ENCODE measurements at regions not wholly inside any gene's neighbourhood (a gene's known extent, or its start where the extent isn't known, plus 50 kb on each side); places are given as distances from the start of the nearest gene placed in this dataset.
"Not testable (repeated sequence)": the region's sequence is repeated elsewhere in the genome, so short reads cannot be mapped to it uniquely, and the experiment has no call there.

- Mint-ChIP-seq H3K4me3 (no peak overlapping the region), H3K27ac (no peak overlapping the region), H3K36me3 (no peaks in the 10 kb centered on the region), H3K27me3 (no peaks in the 10 kb centered on the region), H3K4me1 (no peaks in the 10 kb centered on the region), H3K9me3 (peaks cover 4% of the 10 kb centered on the region)
- no peak for DNase-seq
- CTCF ChIA-PET: no interaction called here
These were observed 221.3 kb upstream of the TRPC4 start for GRCh38 chr13:38090913-38091312.

- no peak overlapping the region for H3K27ac Mint-ChIP-seq
- no peaks in the 10 kb centered on the region for H3K36me3 Mint-ChIP-seq
- CTCF ChIA-PET: no interaction called here
- no peak overlapping the region for H3K4me3 Mint-ChIP-seq
- no peak for DNase-seq
- no peaks in the 10 kb centered on the region for H3K4me1 Mint-ChIP-seq
- no peaks in the 10 kb centered on the region for H3K27me3 Mint-ChIP-seq
- peaks cover 15% of the 10 kb centered on the region for H3K9me3 Mint-ChIP-seq
These were observed 217.1 kb upstream of the TRPC4 start for GRCh38 chr13:38086721-38087120.

- H3K4me1 Mint-ChIP-seq: no peaks in the 10 kb centered on the region
- peaks cover 16% of the 10 kb centered on the region for H3K9me3 Mint-ChIP-seq
- H3K27me3 Mint-ChIP-seq: no peaks in the 10 kb centered on the region
- CTCF ChIA-PET: no interaction called here
- H3K36me3 Mint-ChIP-seq: no peaks in the 10 kb centered on the region
- no peak for DNase-seq
- no peak overlapping the region for H3K27ac Mint-ChIP-seq
- H3K4me3 Mint-ChIP-seq: no peak overlapping the region
These were observed 216.4 kb upstream of the TRPC4 start for GRCh38 chr13:38086013-38086412.

- Mint-ChIP-seq H3K4me3 (no peak overlapping the region), H3K9me3 (no peaks in the 10 kb centered on the region), H3K27ac (no peak overlapping the region), H3K36me3 (no peaks in the 10 kb centered on the region), H3K4me1 (no peaks in the 10 kb centered on the region), H3K27me3 (no peaks in the 10 kb centered on the region)
- DNase-seq: no peak
- CTCF ChIA-PET: no interaction called here
These were observed 204.4 kb upstream of the TRPC4 start for GRCh38 chr13:38073931-38074330.

- no peaks in the 10 kb centered on the region for H3K36me3 Mint-ChIP-seq
- no peak for DNase-seq
- CTCF ChIA-PET: no interaction called here
- no peaks in the 10 kb centered on the region for H3K4me1 Mint-ChIP-seq
- no peaks in the 10 kb centered on the region for H3K27me3 Mint-ChIP-seq
- no peak overlapping the region for H3K4me3 Mint-ChIP-seq
- peaks cover 5% of the 10 kb centered on the region for H3K9me3 Mint-ChIP-seq
- no peak overlapping the region for H3K27ac Mint-ChIP-seq
These were observed 203.1 kb upstream of the TRPC4 start for GRCh38 chr13:38072696-38073095.

- H3K4me1 Mint-ChIP-seq, H3K4me3 Mint-ChIP-seq, DNase-seq, H3K27me3 Mint-ChIP-seq, CTCF ChIA-PET, H3K36me3 Mint-ChIP-seq, H3K27ac Mint-ChIP-seq: not testable (repeated sequence)
- peaks cover 12% of the 10 kb centered on the region for H3K9me3 Mint-ChIP-seq
These were observed 201.8 kb upstream of the TRPC4 start for GRCh38 chr13:38071340-38071739.

GRCh38 chr13:38053896-38054295 is 184.3 kb upstream of the TRPC4 start:
- H3K36me3 Mint-ChIP-seq: no peaks in the 10 kb centered on the region
- H3K27ac Mint-ChIP-seq: no peak overlapping the region
- CTCF ChIA-PET: no interaction called here
- no peaks in the 10 kb centered on the region for H3K27me3 Mint-ChIP-seq
- H3K9me3 Mint-ChIP-seq: no peaks in the 10 kb centered on the region
- H3K4me1 Mint-ChIP-seq: no peaks in the 10 kb centered on the region
- no peak for DNase-seq
- H3K4me3 Mint-ChIP-seq: no peak overlapping the region

- DNase-seq: no peak
- Mint-ChIP-seq H3K4me3 (no peak overlapping the region), H3K9me3 (peaks cover 11% of the 10 kb centered on the region), H3K4me1 (no peaks in the 10 kb centered on the region), H3K36me3 (no peaks in the 10 kb centered on the region), H3K27ac (no peak overlapping the region), H3K27me3 (no peaks in the 10 kb centered on the region)
- CTCF ChIA-PET: interaction anchor here (1.8 kb wide), 1 partner anchor 11 kb away, joined by 4 read pairs; no protein-coding TSS in a partner anchor
These were observed 176.4 kb upstream of the TRPC4 start for GRCh38 chr13:38046049-38046376.

- no peak for DNase-seq
- H3K27ac Mint-ChIP-seq: no peak overlapping the region
These were observed 175.9 kb upstream of the TRPC4 start for GRCh38 chr13:38045278-38046048.

GRCh38 chr13:38044067-38044466 is 174.5 kb upstream of the TRPC4 start:
- Mint-ChIP-seq H3K27ac (no peak overlapping the region), H3K4me1 (no peaks in the 10 kb centered on the region), H3K27me3 (no peaks in the 10 kb centered on the region), H3K4me3 (no peak overlapping the region), H3K36me3 (no peaks in the 10 kb centered on the region), H3K9me3 (peaks cover 13% of the 10 kb centered on the region)
- no peak for DNase-seq
- CTCF ChIA-PET: no interaction called here

More at GRCh38 chr13:38045278-38046048, 175.9 kb upstream of the TRPC4 start:
- H3K36me3 Mint-ChIP-seq: no peaks in the 10 kb centered on the region
- peaks cover 13% of the 10 kb centered on the region for H3K9me3 Mint-ChIP-seq
- H3K27me3 Mint-ChIP-seq: no peaks in the 10 kb centered on the region
- no peaks in the 10 kb centered on the region for H3K4me1 Mint-ChIP-seq
- no peak overlapping the region for H3K4me3 Mint-ChIP-seq
- CTCF ChIA-PET: interaction anchor here (1.8 kb wide), 1 partner anchor 12 kb away, joined by 4 read pairs; no protein-coding TSS in a partner anchor

- CTCF ChIA-PET: no interaction called here
These were observed 173.2 kb upstream of the TRPC4 start for GRCh38 chr13:38042771-38043170.

GRCh38 chr13:38024431-38024830 is 154.9 kb upstream of the TRPC4 start:
- no peak overlapping the region for H3K27ac Mint-ChIP-seq
- CTCF ChIA-PET: no interaction called here
- DNase-seq: no peak
- no peaks in the 10 kb centered on the region for H3K4me1 Mint-ChIP-seq
- no peak overlapping the region for H3K4me3 Mint-ChIP-seq
- H3K36me3 Mint-ChIP-seq: no peaks in the 10 kb centered on the region
- H3K9me3 Mint-ChIP-seq: peaks cover 8% of the 10 kb centered on the region
- H3K27me3 Mint-ChIP-seq: no peaks in the 10 kb centered on the region

More at GRCh38 chr13:38042771-38043170, 173.2 kb upstream of the TRPC4 start:
- H3K27me3 Mint-ChIP-seq: no peaks in the 10 kb centered on the region
- DNase-seq: no peak
- H3K36me3 Mint-ChIP-seq: no peaks in the 10 kb centered on the region
- H3K4me1 Mint-ChIP-seq: no peaks in the 10 kb centered on the region
- H3K27ac Mint-ChIP-seq: no peak overlapping the region
- peaks cover 13% of the 10 kb centered on the region for H3K9me3 Mint-ChIP-seq
- H3K4me3 Mint-ChIP-seq: no peak overlapping the region

GRCh38 chr13:38017320-38017719 is 147.7 kb upstream of the TRPC4 start:
- H3K27ac Mint-ChIP-seq: no peak overlapping the region
- no peaks in the 10 kb centered on the region for H3K4me1 Mint-ChIP-seq
- DNase-seq: no peak
- no peaks in the 10 kb centered on the region for H3K36me3 Mint-ChIP-seq
- peaks cover 12% of the 10 kb centered on the region for H3K9me3 Mint-ChIP-seq
- no peaks in the 10 kb centered on the region for H3K27me3 Mint-ChIP-seq
- CTCF ChIA-PET: no interaction called here
- H3K4me3 Mint-ChIP-seq: no peak overlapping the region

GRCh38 chr13:38013676-38014075 is 144.1 kb upstream of the TRPC4 start:
- H3K4me1 Mint-ChIP-seq: no peaks in the 10 kb centered on the region
- no peak overlapping the region for H3K4me3 Mint-ChIP-seq
- CTCF ChIA-PET: no interaction called here
- no peak overlapping the region for H3K27ac Mint-ChIP-seq
- no peaks in the 10 kb centered on the region for H3K27me3 Mint-ChIP-seq
- no peak for DNase-seq
- H3K36me3 Mint-ChIP-seq: no peaks in the 10 kb centered on the region
- H3K9me3 Mint-ChIP-seq: peaks cover 2% of the 10 kb centered on the region

- Mint-ChIP-seq H3K27ac (no peak overlapping the region), H3K27me3 (no peaks in the 10 kb centered on the region), H3K9me3 (no peaks in the 10 kb centered on the region), H3K4me1 (no peaks in the 10 kb centered on the region), H3K4me3 (no peak overlapping the region), H3K36me3 (no peaks in the 10 kb centered on the region)
- CTCF ChIA-PET: no interaction called here
- DNase-seq: no peak
These were observed 142.5 kb upstream of the TRPC4 start for GRCh38 chr13:38012096-38012495.

- Mint-ChIP-seq H3K36me3 (no peaks in the 10 kb centered on the region), H3K27ac (no peak overlapping the region), H3K4me3 (no peak overlapping the region), H3K4me1 (no peaks in the 10 kb centered on the region), H3K27me3 (no peaks in the 10 kb centered on the region), H3K9me3 (no peaks in the 10 kb centered on the region)
- no peak for DNase-seq
- CTCF ChIA-PET: no interaction called here
These were observed 139.1 kb upstream of the TRPC4 start for GRCh38 chr13:38008636-38009035.

Data from activated naive CD4-positive, alpha-beta T cell treated with anti-CD3 and anti-CD28 coated beads, Interleukin-2, amount 10 ng/mL, durations not matched to agents 7 days and 5 days (primary cell).